ENCODE measurements at regions not wholly inside any gene's neighbourhood (a gene's known extent, or its start where the extent isn't known, plus 50 kb on each side); places are given as distances from the start of the nearest gene placed in this dataset.

- H3K36me3 ChIP-seq (ENCODE audit: insufficient read depth, low read length, poor library complexity, severe bottlenecking): no peaks in the 10 kb centered on the region
- intact Hi-C loops (cut with micrococcal nuclease; ENCODE audit: unreplicated experiment): no loop called here
- ChIA-PET POLR2A (ENCODE audit: low non-redundant PET) (no interaction called here), CTCF (no interaction called here)
- H3K27me3 ChIP-seq (replicated peaks; ENCODE audit: insufficient read depth, low read depth, low read length, poor library complexity): no peaks in the 10 kb centered on the region
- DNase-seq (ENCODE audit: low spot score): no peak
- BruUV-seq (replicated peaks): no TSS peak
- no peak overlapping the region for H3K4me3 ChIP-seq (ENCODE audit: low read depth, low read length, poor library complexity, severe bottlenecking)
- H3K9me3 ChIP-seq (ENCODE audit: low read depth, low read length, poor library complexity, severe bottlenecking): peaks cover 32% of the 10 kb centered on the region
- no peak for TF ChIP-seq CTCF (conservative IDR thresholded peaks at IDR 0.05; ENCODE audit: low read depth, low read length)
- no peak for TF ChIP-seq EZH2 (IDR thresholded peaks at IDR 0.05; ENCODE audit: borderline replicate concordance, low read depth, low read length, poor library complexity, severe bottlenecking)
- no peak overlapping the region for H3K27ac ChIP-seq (ENCODE audit: low read depth, low read length, poor library complexity, severe bottlenecking)
- H3K4me1 ChIP-seq (ENCODE audit: insufficient read depth, low read length, poor library complexity, severe bottlenecking): no peaks in the 10 kb centered on the region
Observed at GRCh38 chr19:28534766-28535351, 678.1 kb downstream of the UQCRFS1 start.

GRCh38 chr19:28532765-28533341 lies 680.1 kb downstream of the UQCRFS1 start:
- POLR2A ChIA-PET (ENCODE audit: low non-redundant PET): no interaction called here
- Histone ChIP-seq H3K9me3 (ENCODE audit: low read depth, low read length, poor library complexity, severe bottlenecking) (peaks cover 31% of the 10 kb centered on the region), H3K4me3 (ENCODE audit: low read depth, low read length, poor library complexity, severe bottlenecking) (no peak overlapping the region), H3K4me1 (ENCODE audit: insufficient read depth, low read length, poor library complexity, severe bottlenecking) (no peaks in the 10 kb centered on the region), H3K27me3 (replicated peaks; ENCODE audit: insufficient read depth, low read depth, low read length, poor library complexity) (no peaks in the 10 kb centered on the region), H3K36me3 (ENCODE audit: insufficient read depth, low read length, poor library complexity, severe bottlenecking) (no peaks in the 10 kb centered on the region), H3K27ac (ENCODE audit: low read depth, low read length, poor library complexity, severe bottlenecking) (no peak overlapping the region)
- TF ChIP-seq EZH2 (IDR thresholded peaks at IDR 0.05; ENCODE audit: borderline replicate concordance, low read depth, low read length, poor library complexity, severe bottlenecking): no peak
- no peak for TF ChIP-seq CTCF (conservative IDR thresholded peaks at IDR 0.05; ENCODE audit: low read depth, low read length)
- CTCF ChIA-PET: no interaction called here
- intact Hi-C loops (cut with micrococcal nuclease; ENCODE audit: unreplicated experiment): no loop called here
- no TSS peak for BruUV-seq (replicated peaks)
- DNase-seq (ENCODE audit: low spot score): no peak

- H3K36me3 ChIP-seq (ENCODE audit: insufficient read depth, low read length, poor library complexity, severe bottlenecking): no peaks in the 10 kb centered on the region
- H3K27ac ChIP-seq (ENCODE audit: low read depth, low read length, poor library complexity, severe bottlenecking): no peak overlapping the region
- H3K4me1 ChIP-seq (ENCODE audit: insufficient read depth, low read length, poor library complexity, severe bottlenecking): no peaks in the 10 kb centered on the region
- H3K9me3 ChIP-seq (ENCODE audit: low read depth, low read length, poor library complexity, severe bottlenecking): peaks cover 26% of the 10 kb centered on the region
- ChIA-PET CTCF (no interaction called here), POLR2A (ENCODE audit: low non-redundant PET) (no interaction called here)
- no peak for TF ChIP-seq EZH2 (IDR thresholded peaks at IDR 0.05; ENCODE audit: borderline replicate concordance, low read depth, low read length, poor library complexity, severe bottlenecking)
- no peak overlapping the region for H3K4me3 ChIP-seq (ENCODE audit: low read depth, low read length, poor library complexity, severe bottlenecking)
- H3K27me3 ChIP-seq (replicated peaks; ENCODE audit: insufficient read depth, low read depth, low read length, poor library complexity): no peaks in the 10 kb centered on the region
- BruUV-seq (replicated peaks): no TSS peak
- no peak for DNase-seq (ENCODE audit: low spot score)
- intact Hi-C loops (cut with micrococcal nuclease; ENCODE audit: unreplicated experiment): no loop called here
Observed at GRCh38 chr19:28531979-28532378, 681.0 kb downstream of the UQCRFS1 start.
